AG08395 (cell line): ENCODE measurements at regions not wholly inside any gene's neighbourhood (a gene's known extent, or its start where the extent isn't known, plus 50 kb on each side); places are given as distances from the start of the nearest gene placed in this dataset.

ENCODE experiments used
- DNase-seq: peaks from one replicate; pipeline ENCODE4 v3.0.0; 2012; ENCODE audit warnings: mixed read lengths, low spot score

- DNase-seq: no peak
Measured at GRCh38 chr6:6524951-6525350, 63.6 kb upstream of the LY86 start.

GRCh38 chr6:6525933-6526332 is 62.6 kb upstream of the LY86 start:
- DNase-seq: no peak

GRCh38 chr6:6529275-6529674 is 59.2 kb upstream of the LY86 start:
- no peak for DNase-seq

GRCh38 chr6:6533176-6533575 is 55.3 kb upstream of the LY86 start:
- DNase-seq: no peak

- no peak for DNase-seq
Measured at GRCh38 chr6:6534399-6534798, 54.1 kb upstream of the LY86 start.

- no peak for DNase-seq
Measured at GRCh38 chr6:6537488-6538260, 50.8 kb upstream of the LY86 start.

- no peak for DNase-seq
Measured at GRCh38 chr6:6538261-6538660, 50.3 kb upstream of the LY86 start.
